Suprapubic skin (tissue), 4 donors: ENCODE measurements at regions not wholly inside any gene's neighbourhood (a gene's known extent, or its start where the extent isn't known, plus 50 kb on each side); places are given as distances from the start of the nearest gene placed in this dataset.

Experiments
- DNase-seq, 2 donors: peaks; one replicate each; pipeline ENCODE4 v3.0.0-alpha.2; 2019; ENCODE audit warnings: low spot score in 2 of 2
- H3K27ac ChIP-seq: fragments of 200-600 bp; sonication (generic); one replicate; pipeline ENCODE4 v1.5.1; 2019
- H3K27me3 ChIP-seq: fragments of 200-600 bp; sonication (generic); one replicate; pipeline ENCODE4 v1.5.1; 2019
- H3K36me3 ChIP-seq: fragments of 200-600 bp; sonication (generic); one replicate; pipeline ENCODE4 v1.5.1; 2019
- H3K4me1 ChIP-seq: fragments of 200-600 bp; sonication (generic); one replicate; pipeline ENCODE4 v1.5.1; 2019
- H3K4me3 ChIP-seq: fragments of 200-600 bp; sonication (generic); one replicate; pipeline ENCODE4 v1.5.1; 2019; ENCODE audit warnings: mild to moderate bottlenecking
- H3K9me3 ChIP-seq: fragments of 200-600 bp; sonication (generic); one replicate; pipeline ENCODE4 v1.5.1; 2019
- EP300 ChIP-seq: sonication (generic); formaldehyde crosslinking; IDR thresholded peaks from one replicate; pipeline ENCODE4 v1.6.1; 2017; ENCODE audit warnings: antibody characterized with exemption
- POLR2A ChIP-seq, 2 donors: fragments of 450-650 bp; IDR thresholded peaks; one replicate each; pipeline ENCODE4 v1.6.1; 2017; ENCODE audit warnings: antibody characterized with exemption in 2 of 2, mild to moderate bottlenecking in 2 of 2, moderate library complexity in 2 of 2
- POLR2AphosphoS5 ChIP-seq, 3 donors: sonication (generic); formaldehyde crosslinking; IDR thresholded peaks; one replicate each; pipeline ENCODE4 v1.6.1; 2017; ENCODE audit warnings: antibody characterized with exemption in 3 of 3
- WGBS: methylation state at CpG from one replicate; pipeline ENCODE4 v1.1.5; 2018; 5-methylcytosine and 5-hydroxymethylcytosine counted together
- TF ChIP-seq, protein P1 (sequence below), 2 donors: fragments of 200-600 bp in 1 of 2; fragments of 450-650 bp in 1 of 2; sonication (generic) in 1 of 2; IDR thresholded peaks; one replicate each; pipeline ENCODE4 v1.5.1; 2016 to 2019; ENCODE audit warnings: antibody characterized with exemption in 2 of 2, mild to moderate bottlenecking in 1 of 2, moderate library complexity in 1 of 2

DNA sequence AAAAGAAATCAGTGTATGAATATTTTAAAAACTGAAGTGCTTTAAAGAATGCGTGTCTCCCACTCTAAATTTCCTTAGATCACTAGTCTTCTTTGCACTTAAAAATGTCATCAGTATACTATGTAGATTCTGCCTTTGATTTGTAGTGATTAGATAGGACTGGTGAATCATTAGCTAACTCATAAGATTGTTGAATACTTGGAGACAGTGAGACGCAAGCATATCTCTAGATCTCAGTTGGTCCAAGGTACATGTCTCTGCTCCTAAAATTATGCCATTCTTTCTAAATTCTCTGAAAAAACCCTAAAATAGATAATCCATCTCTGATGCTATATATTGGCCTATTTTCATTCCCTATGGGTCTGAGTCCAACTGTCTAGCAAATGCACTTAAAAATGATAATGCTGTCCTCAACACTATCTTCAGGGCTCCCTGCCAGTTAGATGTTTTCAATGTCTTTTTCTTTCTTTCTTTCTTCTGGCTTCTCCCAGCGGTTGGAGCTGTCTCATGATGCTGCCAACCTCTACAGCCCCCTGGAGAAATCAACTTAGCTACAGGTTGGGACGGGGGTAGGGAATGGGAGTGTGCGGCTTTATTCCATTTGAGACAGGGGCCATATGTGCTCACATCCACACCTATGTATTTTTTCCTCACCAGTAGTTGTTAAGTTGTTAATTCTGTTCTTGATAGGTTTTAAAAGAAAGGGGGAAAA is 301.0 kb downstream of the NDFIP2 start:
- Histone ChIP-seq H3K9me3 (no peaks in the 10 kb centered on the region), H3K4me3 (no peak overlapping the region), H3K4me1 (peaks cover 12% of the 10 kb centered on the region), H3K27me3 (no peaks in the 10 kb centered on the region), H3K27ac (no peak overlapping the region), H3K36me3 (no peaks in the 10 kb centered on the region)
- TF ChIP-seq, protein P1, sequence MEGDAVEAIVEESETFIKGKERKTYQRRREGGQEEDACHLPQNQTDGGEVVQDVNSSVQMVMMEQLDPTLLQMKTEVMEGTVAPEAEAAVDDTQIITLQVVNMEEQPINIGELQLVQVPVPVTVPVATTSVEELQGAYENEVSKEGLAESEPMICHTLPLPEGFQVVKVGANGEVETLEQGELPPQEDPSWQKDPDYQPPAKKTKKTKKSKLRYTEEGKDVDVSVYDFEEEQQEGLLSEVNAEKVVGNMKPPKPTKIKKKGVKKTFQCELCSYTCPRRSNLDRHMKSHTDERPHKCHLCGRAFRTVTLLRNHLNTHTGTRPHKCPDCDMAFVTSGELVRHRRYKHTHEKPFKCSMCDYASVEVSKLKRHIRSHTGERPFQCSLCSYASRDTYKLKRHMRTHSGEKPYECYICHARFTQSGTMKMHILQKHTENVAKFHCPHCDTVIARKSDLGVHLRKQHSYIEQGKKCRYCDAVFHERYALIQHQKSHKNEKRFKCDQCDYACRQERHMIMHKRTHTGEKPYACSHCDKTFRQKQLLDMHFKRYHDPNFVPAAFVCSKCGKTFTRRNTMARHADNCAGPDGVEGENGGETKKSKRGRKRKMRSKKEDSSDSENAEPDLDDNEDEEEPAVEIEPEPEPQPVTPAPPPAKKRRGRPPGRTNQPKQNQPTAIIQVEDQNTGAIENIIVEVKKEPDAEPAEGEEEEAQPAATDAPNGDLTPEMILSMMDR (IDR thresholded peaks at IDR 0.05): no peak
- TF ChIP-seq EP300 (no peak), POLR2AphosphoS5 (IDR thresholded peaks at IDR 0.05) (no peak), POLR2A (IDR thresholded peaks at IDR 0.05) (no peak)
- no peak for DNase-seq
- WGBS: 83% methylated on average over 5 of the region's 5 CpGs

DNA sequence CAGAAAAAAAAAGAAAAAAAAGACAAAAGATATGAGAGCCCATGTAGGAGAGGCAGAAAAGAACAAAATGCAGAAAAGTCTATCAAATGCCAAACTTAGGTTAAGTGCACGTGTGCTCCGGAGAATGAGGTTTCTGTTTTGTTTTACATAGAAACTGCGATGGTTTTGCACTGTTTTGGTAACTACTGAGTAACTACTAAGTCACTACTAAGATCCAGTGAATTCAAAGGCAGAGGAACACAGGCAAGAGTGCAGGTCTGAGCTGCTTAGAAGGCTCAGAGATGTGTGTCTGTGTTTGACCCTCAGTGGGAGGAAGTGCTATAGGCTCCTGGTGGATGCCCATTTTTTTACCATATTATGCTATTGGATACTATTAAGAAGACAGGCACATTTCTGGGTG is 299.3 kb downstream of the NDFIP2 start:
- TF ChIP-seq EP300: no peak
- TF ChIP-seq POLR2A (IDR thresholded peaks at IDR 0.05): no peak
- TF ChIP-seq, protein P1 (IDR thresholded peaks at IDR 0.05): no peak
- Histone ChIP-seq H3K27me3 (no peaks in the 10 kb centered on the region), H3K4me1 (peaks cover 12% of the 10 kb centered on the region), H3K4me3 (no peak overlapping the region), H3K9me3 (no peaks in the 10 kb centered on the region), H3K27ac (no peak overlapping the region), H3K36me3 (no peaks in the 10 kb centered on the region)
- DNase-seq: no peak
- WGBS: 32% methylated on average over 3 of the region's 3 CpGs

DNA sequence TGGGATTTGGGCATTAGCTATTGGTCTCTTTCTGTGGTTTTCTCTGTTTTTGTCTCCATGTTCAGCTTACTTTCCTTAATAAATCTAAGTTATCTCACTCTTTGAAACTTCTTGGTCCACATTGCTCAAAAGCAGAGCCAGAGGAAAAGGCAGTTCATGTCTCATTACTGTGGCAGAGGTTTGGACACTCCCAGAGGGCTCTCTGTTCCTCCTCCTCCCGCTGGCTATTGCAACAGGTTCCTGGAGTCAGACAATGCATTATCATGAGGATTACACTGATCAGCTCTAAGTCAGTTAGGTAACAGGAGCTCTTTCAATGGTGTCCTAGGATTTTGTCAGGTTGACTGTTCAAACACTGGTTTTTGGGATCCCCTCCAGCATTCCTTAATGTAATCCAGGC is 298.8 kb downstream of the NDFIP2 start:
- no peak for TF ChIP-seq POLR2A (IDR thresholded peaks at IDR 0.05)
- no peak for TF ChIP-seq POLR2AphosphoS5 (IDR thresholded peaks at IDR 0.05)
- no peak for DNase-seq
- WGBS: 18% methylated on average over 1 of the region's 1 CpG
- H3K27me3 ChIP-seq: no peaks in the 10 kb centered on the region
- peaks cover 12% of the 10 kb centered on the region for H3K4me1 ChIP-seq
- no peaks in the 10 kb centered on the region for H3K9me3 ChIP-seq
- no peak overlapping the region for H3K27ac ChIP-seq
- H3K36me3 ChIP-seq: no peaks in the 10 kb centered on the region
- no peak overlapping the region for H3K4me3 ChIP-seq

DNA sequence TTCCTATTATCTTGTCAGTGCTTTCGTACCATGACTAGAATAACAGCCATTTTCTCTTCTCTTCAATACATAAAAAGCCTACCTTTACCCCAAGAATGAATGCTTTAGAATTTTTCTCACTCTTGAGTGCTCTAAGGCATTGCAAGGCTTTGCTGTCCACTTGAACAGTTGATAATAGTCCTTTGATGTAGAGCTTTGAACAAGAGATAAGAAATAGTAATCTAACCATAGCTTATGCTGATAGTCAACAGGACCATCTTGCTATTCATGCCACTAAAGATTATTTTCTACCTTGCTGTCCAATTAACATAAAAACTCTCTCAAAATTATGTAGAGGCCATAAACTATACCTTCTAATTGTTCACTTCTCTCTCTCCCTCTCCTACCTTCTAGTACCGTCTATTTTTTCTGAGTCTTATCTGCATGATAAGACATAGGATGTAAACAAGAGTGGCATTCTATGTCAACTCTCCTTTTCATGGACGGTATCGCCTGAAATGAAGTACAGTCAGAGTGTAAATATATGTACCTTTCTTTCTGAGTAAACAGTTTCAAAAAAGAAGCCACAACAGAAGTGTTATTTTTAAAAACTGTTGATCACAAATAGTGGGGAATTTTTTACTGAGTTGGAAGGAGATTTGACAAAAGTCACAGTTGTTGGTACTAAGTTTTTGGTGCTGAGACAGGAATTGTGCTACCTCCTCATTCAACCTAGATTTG is 297.9 kb downstream of the NDFIP2 start:
- Histone ChIP-seq H3K27me3 (no peaks in the 10 kb centered on the region), H3K9me3 (no peaks in the 10 kb centered on the region), H3K4me3 (no peak overlapping the region), H3K27ac (no peak overlapping the region), H3K36me3 (no peaks in the 10 kb centered on the region), H3K4me1 (peaks cover 12% of the 10 kb centered on the region)
- no peak for DNase-seq
- no peak for TF ChIP-seq EP300
- TF ChIP-seq, protein P1 (IDR thresholded peaks at IDR 0.05): no peak
- no peak for TF ChIP-seq POLR2AphosphoS5 (IDR thresholded peaks at IDR 0.05)
- 93% methylated on average over 4 of the region's 4 CpGs for WGBS

DNA sequence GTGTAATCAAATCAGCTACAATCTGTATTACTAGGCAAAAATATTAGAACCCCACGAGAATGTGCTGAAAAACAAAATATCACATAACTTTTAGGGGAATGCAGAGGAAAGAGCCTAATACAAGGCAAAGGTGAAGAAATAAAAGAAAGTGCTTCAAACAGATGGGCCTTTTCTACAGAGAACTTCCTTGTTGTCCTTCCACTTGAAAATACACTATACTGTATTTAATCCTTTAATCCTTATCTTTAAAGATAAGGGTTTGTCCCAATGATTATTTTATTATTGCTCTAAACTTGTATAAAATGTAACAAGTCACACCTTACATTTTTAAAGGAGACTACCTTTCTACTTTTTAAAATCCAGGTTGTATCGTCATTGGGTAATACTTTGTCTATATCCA is 296.5 kb downstream of the NDFIP2 start:
- Histone ChIP-seq H3K27ac (no peak overlapping the region), H3K36me3 (no peaks in the 10 kb centered on the region), H3K27me3 (no peaks in the 10 kb centered on the region), H3K4me3 (no peak overlapping the region), H3K4me1 (peaks cover 10% of the 10 kb centered on the region), H3K9me3 (no peaks in the 10 kb centered on the region)
- TF ChIP-seq POLR2A (IDR thresholded peaks at IDR 0.05) (no peak), EP300 (no peak)
- WGBS: 94% methylated on average over 2 of the region's 2 CpGs
- no peak for DNase-seq

DNA sequence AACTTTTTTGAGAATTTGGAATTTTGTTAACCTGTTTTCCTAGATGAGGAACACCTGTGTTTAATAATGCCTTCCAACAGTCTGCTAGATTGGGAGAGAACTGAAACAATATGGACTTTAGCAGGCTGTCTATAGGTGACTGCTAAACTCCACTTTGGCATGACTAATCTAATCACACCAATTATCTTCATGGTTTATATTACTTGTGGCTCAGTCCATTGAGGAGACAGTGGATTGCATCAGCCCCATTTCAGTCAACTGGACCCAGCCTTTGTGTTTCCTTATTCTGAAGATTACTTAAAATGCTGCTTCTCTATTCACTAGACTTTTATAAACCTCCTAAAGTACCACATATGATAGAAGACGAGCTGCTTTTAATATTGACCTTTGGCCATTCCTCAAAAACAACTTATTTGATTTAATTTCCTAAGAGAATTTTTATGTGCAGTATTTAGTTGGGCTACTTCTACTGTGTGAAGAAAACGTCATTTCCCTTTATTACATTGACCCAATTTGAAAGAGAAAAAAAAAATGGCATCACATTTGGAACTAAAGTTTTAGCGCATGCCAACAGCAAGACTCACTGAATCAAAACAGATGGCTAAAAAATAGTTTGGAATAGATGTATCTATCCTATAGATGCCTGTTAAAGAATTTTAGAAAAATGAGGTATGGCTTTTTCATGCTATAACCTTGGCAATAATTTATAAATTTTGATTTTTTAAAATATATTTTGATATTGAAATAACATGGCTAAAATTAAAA is 295.8 kb downstream of the NDFIP2 start:
- Histone ChIP-seq H3K4me1 (peaks cover 10% of the 10 kb centered on the region), H3K9me3 (no peaks in the 10 kb centered on the region), H3K27ac (no peak overlapping the region), H3K4me3 (no peak overlapping the region), H3K27me3 (no peaks in the 10 kb centered on the region), H3K36me3 (no peaks in the 10 kb centered on the region)
- 70% methylated on average over 3 of the region's 3 CpGs for WGBS
- no peak for DNase-seq
- TF ChIP-seq POLR2AphosphoS5 (IDR thresholded peaks at IDR 0.05): no peak
